ENCODE measurements at regions not wholly inside any gene's neighbourhood (a gene's known extent, or its start where the extent isn't known, plus 50 kb on each side); places are given as distances from the start of the nearest gene placed in this dataset.

- TF ChIP-seq POLR2A (IDR thresholded peaks at IDR 0.05) (no peak), CTCF (IDR thresholded peaks at IDR 0.05) (no peak)
- Histone ChIP-seq H3K27me3 (no peaks in the 10 kb centered on the region), H3K4me1 (no peaks in the 10 kb centered on the region), H3K9me3 (no peaks in the 10 kb centered on the region), H3K27ac (no peak overlapping the region), H3K4me3 (no peak overlapping the region), H3K36me3 (no peaks in the 10 kb centered on the region)
- DNase-seq, result no peak
Measured at GRCh38 chr20:11084508-11084907, 410.7 kb upstream of the JAG1 start.

- Histone ChIP-seq H3K27ac (no peak overlapping the region), H3K36me3 (no peaks in the 10 kb centered on the region), H3K4me3 (no peak overlapping the region), H3K9me3 (no peaks in the 10 kb centered on the region), H3K4me1 (no peaks in the 10 kb centered on the region), H3K27me3 (no peaks in the 10 kb centered on the region)
- TF ChIP-seq CTCF (IDR thresholded peaks at IDR 0.05) (no peak), POLR2A (IDR thresholded peaks at IDR 0.05) (no peak)
- DNase-seq, result no peak
Measured at GRCh38 chr20:11086970-11087369, 413.2 kb upstream of the JAG1 start.

GRCh38 chr20:11090751-11091150 is 417.0 kb upstream of the JAG1 start:
- TF ChIP-seq POLR2A (IDR thresholded peaks at IDR 0.05) (no peak), CTCF (IDR thresholded peaks at IDR 0.05) (no peak)
- no peaks in the 10 kb centered on the region for H3K4me1 ChIP-seq
- no peaks in the 10 kb centered on the region for H3K36me3 ChIP-seq
- no peak for DNase-seq
- H3K9me3 ChIP-seq, result no peaks in the 10 kb centered on the region
- no peak overlapping the region for H3K27ac ChIP-seq
- H3K4me3 ChIP-seq, result no peak overlapping the region
- H3K27me3 ChIP-seq, result no peaks in the 10 kb centered on the region

- no peak for DNase-seq
- H3K4me3 ChIP-seq, result no peak overlapping the region
- H3K27ac ChIP-seq, result no peak overlapping the region
- TF ChIP-seq POLR2A (IDR thresholded peaks at IDR 0.05), result no peak
- no peak for TF ChIP-seq CTCF (IDR thresholded peaks at IDR 0.05)
- H3K4me1 ChIP-seq, result no peaks in the 10 kb centered on the region
- H3K36me3 ChIP-seq, result no peaks in the 10 kb centered on the region
- no peaks in the 10 kb centered on the region for H3K27me3 ChIP-seq
- H3K9me3 ChIP-seq, result no peaks in the 10 kb centered on the region
Measured at GRCh38 chr20:11091511-11091910, 417.7 kb upstream of the JAG1 start.

GRCh38 chr20:11092151-11092550 is 418.4 kb upstream of the JAG1 start:
- Histone ChIP-seq H3K27ac (no peak overlapping the region), H3K27me3 (no peaks in the 10 kb centered on the region), H3K9me3 (no peaks in the 10 kb centered on the region), H3K4me3 (no peak overlapping the region), H3K4me1 (no peaks in the 10 kb centered on the region), H3K36me3 (no peaks in the 10 kb centered on the region)
- no peak for TF ChIP-seq CTCF (IDR thresholded peaks at IDR 0.05)
- TF ChIP-seq POLR2A (IDR thresholded peaks at IDR 0.05), result no peak
- DNase-seq, result no peak

- Histone ChIP-seq H3K36me3 (no peaks in the 10 kb centered on the region), H3K27ac (no peak overlapping the region), H3K4me3 (no peak overlapping the region), H3K27me3 (no peaks in the 10 kb centered on the region), H3K9me3 (no peaks in the 10 kb centered on the region), H3K4me1 (no peaks in the 10 kb centered on the region)
- no peak for DNase-seq
- no peak for TF ChIP-seq CTCF (IDR thresholded peaks at IDR 0.05)
- no peak for TF ChIP-seq POLR2A (IDR thresholded peaks at IDR 0.05)
Measured at GRCh38 chr20:11094196-11094595, 420.4 kb upstream of the JAG1 start.

All from Peyer's patch (tissue), 4 donors.